Large intestine (tissue), 3 donors: ENCODE measurements at regions not wholly inside any gene's neighbourhood (a gene's known extent, or its start where the extent isn't known, plus 50 kb on each side); places are given as distances from the start of the nearest gene placed in this dataset.

Experiments used
- DNase-seq, 2 donors: peaks; one replicate each; pipeline versions ENCODE4 v3.0.0 to v3.0.0-alpha.2; 2013
- H3K27ac ChIP-seq: one replicate; pipeline ENCODE4 v1.5.1; 2013; ENCODE audit warnings: low read length
- H3K27me3 ChIP-seq: 2 replicates; pipeline ENCODE4 v1.6.1; 2013; ENCODE audit warnings: low read length; ENCODE audit not compliant: control insufficient read depth, insufficient read depth
- H3K36me3 ChIP-seq: 2 replicates; pipeline ENCODE4 v1.6.1; 2013; ENCODE audit warnings: low read length; ENCODE audit not compliant: control insufficient read depth, insufficient read depth
- H3K4me1 ChIP-seq: one replicate; pipeline ENCODE4 v1.6.1; 2013; ENCODE audit warnings: low read length; ENCODE audit not compliant: control insufficient read depth, insufficient read depth
- H3K4me3 ChIP-seq: one replicate; pipeline ENCODE4 v1.5.1; 2013; ENCODE audit warnings: low read length
- H3K9me3 ChIP-seq: one replicate; pipeline ENCODE4 v1.6.1; 2013; ENCODE audit warnings: mild to moderate bottlenecking, low read depth, low read length, moderate library complexity; ENCODE audit not compliant: control insufficient read depth
- WGBS: methylation state at CpG from one replicate; pipeline ENCODE4 v1.1.5; 2013; ENCODE audit warnings: low lambda C conversion rate; ENCODE audit not compliant: insufficient coverage; 5-methylcytosine and 5-hydroxymethylcytosine counted together

- Histone ChIP-seq H3K27ac (no peak overlapping the region), H3K4me1 (no peaks in the 10 kb centered on the region), H3K36me3 (no peaks in the 10 kb centered on the region), H3K4me3 (no peak overlapping the region), H3K9me3 (no peaks in the 10 kb centered on the region), H3K27me3 (peaks cover 2% of the 10 kb centered on the region)
- no CpG with 5 or more reads among the region's 2 CpGs for WGBS
- no peak for DNase-seq
Measured at GRCh38 chr9:84447305-84447704, 106.7 kb upstream of the SLC28A3 start.

- Histone ChIP-seq H3K4me3 (no peak overlapping the region), H3K27me3 (peaks cover 2% of the 10 kb centered on the region), H3K27ac (no peak overlapping the region), H3K9me3 (no peaks in the 10 kb centered on the region), H3K36me3 (no peaks in the 10 kb centered on the region), H3K4me1 (no peaks in the 10 kb centered on the region)
- 100% methylated on average over 1 of the region's 5 CpGs for WGBS
- no peak for DNase-seq
Measured at GRCh38 chr9:84450029-84450428, 109.5 kb upstream of the SLC28A3 start.

- DNase-seq = no peak
- H3K36me3 ChIP-seq = no peaks in the 10 kb centered on the region
- H3K9me3 ChIP-seq = no peaks in the 10 kb centered on the region
- H3K4me1 ChIP-seq = no peaks in the 10 kb centered on the region
- no peak overlapping the region for H3K27ac ChIP-seq
- no CpG with 5 or more reads among the region's 2 CpGs for WGBS
- H3K27me3 ChIP-seq = no peaks in the 10 kb centered on the region
- H3K4me3 ChIP-seq = no peak overlapping the region
Measured at GRCh38 chr9:84456527-84456926, 116.0 kb upstream of the SLC28A3 start.

GRCh38 chr9:84460695-84461094 lies 120.1 kb upstream of the SLC28A3 start:
- DNase-seq = no peak
- H3K9me3 ChIP-seq = no peaks in the 10 kb centered on the region
- no peaks in the 10 kb centered on the region for H3K27me3 ChIP-seq
- no peaks in the 10 kb centered on the region for H3K36me3 ChIP-seq
- no peak overlapping the region for H3K4me3 ChIP-seq
- no peaks in the 10 kb centered on the region for H3K4me1 ChIP-seq
- no peak overlapping the region for H3K27ac ChIP-seq

GRCh38 chr9:84463272-84463671 lies 122.7 kb upstream of the SLC28A3 start:
- peak; percentile 16 to 34 for DNase-seq
- 100% methylated on average over 1 of the region's 3 CpGs for WGBS
- Histone ChIP-seq H3K36me3 (no peaks in the 10 kb centered on the region), H3K27me3 (no peaks in the 10 kb centered on the region), H3K4me3 (no peak overlapping the region), H3K27ac (no peak overlapping the region), H3K4me1 (no peaks in the 10 kb centered on the region), H3K9me3 (no peaks in the 10 kb centered on the region)

GRCh38 chr9:84466580-84467285 lies 126.2 kb upstream of the SLC28A3 start:
- no peaks in the 10 kb centered on the region for H3K4me1 ChIP-seq
- no CpG with 5 or more reads among the region's 5 CpGs for WGBS
- DNase-seq = no peak
- no peaks in the 10 kb centered on the region for H3K36me3 ChIP-seq
- no peak overlapping the region for H3K27ac ChIP-seq
- H3K9me3 ChIP-seq = no peaks in the 10 kb centered on the region
- H3K4me3 ChIP-seq = no peak overlapping the region
- H3K27me3 ChIP-seq = no peaks in the 10 kb centered on the region

- no peaks in the 10 kb centered on the region for H3K9me3 ChIP-seq
- no peak overlapping the region for H3K4me3 ChIP-seq
- 88% methylated on average over 1 of the region's 2 CpGs for WGBS
- no peaks in the 10 kb centered on the region for H3K27me3 ChIP-seq
- no peak overlapping the region for H3K27ac ChIP-seq
- no peaks in the 10 kb centered on the region for H3K4me1 ChIP-seq
- no peaks in the 10 kb centered on the region for H3K36me3 ChIP-seq
- DNase-seq = no peak
Measured at GRCh38 chr9:84471816-84472215, 131.3 kb upstream of the SLC28A3 start.

- H3K4me1 ChIP-seq = no peaks in the 10 kb centered on the region
- H3K27ac ChIP-seq = no peak overlapping the region
- no peak for DNase-seq
- no peaks in the 10 kb centered on the region for H3K9me3 ChIP-seq
- H3K27me3 ChIP-seq = no peaks in the 10 kb centered on the region
- H3K4me3 ChIP-seq = no peak overlapping the region
- H3K36me3 ChIP-seq = no peaks in the 10 kb centered on the region
- no CpG with 5 or more reads among the region's 3 CpGs for WGBS
Measured at GRCh38 chr9:84478996-84479395, 138.4 kb upstream of the SLC28A3 start.

GRCh38 chr9:84480071-84480470 lies 139.5 kb upstream of the SLC28A3 start:
- H3K4me1 ChIP-seq = no peaks in the 10 kb centered on the region
- H3K4me3 ChIP-seq = no peak overlapping the region
- WGBS = no CpG with 5 or more reads among the region's 9 CpGs
- DNase-seq = no peak
- H3K9me3 ChIP-seq = no peaks in the 10 kb centered on the region
- H3K27ac ChIP-seq = no peak overlapping the region
- H3K27me3 ChIP-seq = no peaks in the 10 kb centered on the region
- no peaks in the 10 kb centered on the region for H3K36me3 ChIP-seq

- no peaks in the 10 kb centered on the region for H3K4me1 ChIP-seq
- H3K4me3 ChIP-seq = no peak overlapping the region
- H3K27ac ChIP-seq = no peak overlapping the region
- DNase-seq = no peak
- no peaks in the 10 kb centered on the region for H3K36me3 ChIP-seq
- no peaks in the 10 kb centered on the region for H3K27me3 ChIP-seq
- no peaks in the 10 kb centered on the region for H3K9me3 ChIP-seq
- WGBS = 83% methylated on average over 3 of the region's 3 CpGs
Measured at GRCh38 chr9:84481231-84481630, 140.7 kb upstream of the SLC28A3 start.

GRCh38 chr9:84481636-84482218 lies 141.2 kb upstream of the SLC28A3 start:
- no peak overlapping the region for H3K27ac ChIP-seq
- H3K36me3 ChIP-seq = no peaks in the 10 kb centered on the region
- no CpG with 5 or more reads among the region's 8 CpGs for WGBS
- DNase-seq = no peak
- H3K4me3 ChIP-seq = no peak overlapping the region
- no peaks in the 10 kb centered on the region for H3K27me3 ChIP-seq
- H3K4me1 ChIP-seq = no peaks in the 10 kb centered on the region
- no peaks in the 10 kb centered on the region for H3K9me3 ChIP-seq
